GM23248 (cell line): ENCODE measurements at regions not wholly inside any gene's neighbourhood (a gene's known extent, or its start where the extent isn't known, plus 50 kb on each side); places are given as distances from the start of the nearest gene placed in this dataset.

Experiments
- DNase-seq: peaks from one replicate; pipeline ENCODE4 v3.0.0-alpha.2; 2015
- H2AFZ ChIP-seq: fragments of 200-600 bp; sonication (generic); 2 replicates; pipeline ENCODE4 v1.6.1; 2016; ENCODE audit warnings: antibody characterized with exemption
- H3F3A ChIP-seq: fragments of 200-600 bp; sonication (generic); 2 replicates; pipeline ENCODE4 v1.6.1; 2016; ENCODE audit warnings: mild to moderate bottlenecking, antibody characterized with exemption, mixed run types; ENCODE audit not compliant: insufficient read depth
- H3K27ac ChIP-seq: fragments of 200-600 bp; sonication (generic); 2 replicates; pipeline ENCODE4 v1.5.1; 2016; ENCODE audit warnings: mild to moderate bottlenecking
- H3K27me3 ChIP-seq: fragments of 200-600 bp; sonication (generic); replicated peaks from 2 replicates; pipeline ENCODE4 v1.6.1; 2016; ENCODE audit warnings: mild to moderate bottlenecking; ENCODE audit not compliant: insufficient read depth
- H3K36me3 ChIP-seq: fragments of 200-600 bp; sonication (generic); 2 replicates; pipeline ENCODE4 v1.6.1; 2016; ENCODE audit warnings: low read depth, mild to moderate bottlenecking
- H3K4me1 ChIP-seq: fragments of 200-600 bp; sonication (generic); 2 replicates; pipeline ENCODE4 v1.6.1; 2016; ENCODE audit warnings: mild to moderate bottlenecking; ENCODE audit not compliant: insufficient read depth
- H3K4me2 ChIP-seq: fragments of 200-600 bp; sonication (generic); one replicate; pipeline ENCODE4 v1.6.1; 2016; ENCODE audit warnings: mild to moderate bottlenecking; ENCODE audit not compliant: unreplicated experiment
- H3K4me3 ChIP-seq: fragments of 200-600 bp; sonication (generic); 2 replicates; pipeline ENCODE4 v1.5.1; 2016; ENCODE audit warnings: mild to moderate bottlenecking
- H3K79me2 ChIP-seq: fragments of 200-600 bp; sonication (generic); 2 replicates; pipeline ENCODE4 v1.6.1; 2016; ENCODE audit warnings: mild to moderate bottlenecking; ENCODE audit not compliant: insufficient read depth
- H3K9ac ChIP-seq: fragments of 200-600 bp; sonication (generic); 2 replicates; pipeline ENCODE4 v1.6.1; 2016; ENCODE audit warnings: mild to moderate bottlenecking
- H3K9me2 ChIP-seq: fragments of 200-600 bp; sonication (generic); 2 replicates; pipeline ENCODE4 v1.6.1; 2016; ENCODE audit warnings: mixed run types, mild to moderate bottlenecking, moderate library complexity; ENCODE audit not compliant: insufficient read depth
- H3K9me3 ChIP-seq: fragments of 200-600 bp; sonication (generic); one replicate; pipeline ENCODE4 v1.6.1; 2017; ENCODE audit warnings: low read depth
- H4K20me1 ChIP-seq: fragments of 200-600 bp; sonication (generic); 2 replicates; pipeline ENCODE4 v1.6.0; 2016; ENCODE audit not compliant: insufficient read depth
- EZH2 ChIP-seq: fragments of 200-600 bp; sonication (generic); IDR thresholded peaks from 2 replicates; pipeline ENCODE4 v1.6.1; 2018; ENCODE audit warnings: antibody characterized with exemption, mild to moderate bottlenecking; ENCODE audit not compliant: insufficient read depth, poor library complexity, severe bottlenecking
- EZH2phosphoT487 ChIP-seq: fragments of 200-600 bp; sonication (generic); IDR thresholded peaks from 2 replicates; pipeline ENCODE4 v1.6.1; 2018; ENCODE audit warnings: antibody characterized with exemption, moderate library complexity, mild to moderate bottlenecking, low read depth; ENCODE audit not compliant: insufficient read depth
- WGBS, 2 experiments: methylation state at CpG; one replicate each; pipeline ENCODE4 v1.1.6; 2015 to 2017; ENCODE audit warnings: low lambda C conversion rate in 2 of 2, low coverage in 1 of 2; ENCODE audit errors: missing lambda C conversion rate in 2 of 2; 5-methylcytosine and 5-hydroxymethylcytosine counted together
- in situ Hi-C: fragments of 300-500 bp; cut with MboI; formaldehyde crosslinking; loops from 2 replicates; pipeline ENCODE4 v1.15.0; 2020

DNA sequence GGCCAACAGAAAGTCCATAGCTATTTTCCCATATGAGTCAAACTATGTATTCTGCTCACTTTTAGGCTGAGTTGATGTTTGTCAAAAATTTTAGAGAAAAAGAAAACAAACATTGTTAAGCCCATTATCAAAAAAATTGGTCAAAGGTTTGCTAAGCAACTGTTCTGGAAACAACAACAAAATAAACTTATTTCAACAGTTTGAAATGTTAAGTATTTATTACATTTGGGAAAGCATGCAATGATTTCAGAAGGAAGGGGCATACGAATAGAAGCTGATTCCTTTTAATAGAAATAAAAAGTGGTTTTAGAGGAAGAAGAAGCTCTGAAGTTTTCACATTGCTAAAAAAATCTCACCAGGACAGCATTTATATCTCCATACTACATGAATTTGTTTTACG, 1837.5 kb upstream of the CELF4 start:
- peak; percentile 4 for DNase-seq
- 59 to 62% methylated on average over 2 of the region's 2 CpGs for WGBS, 2 experiments
- no peak for TF ChIP-seq EZH2
- TF ChIP-seq EZH2phosphoT487, result no peak
- Histone ChIP-seq H3K9me2 (no peaks in the 10 kb centered on the region), H3K4me1 (no peaks in the 10 kb centered on the region), H3K4me2 (no peak overlapping the region), H3K4me3 (no peak overlapping the region), H3F3A (no peaks in the 10 kb centered on the region), H3K9ac (no peak overlapping the region), H4K20me1 (no peaks in the 10 kb centered on the region), H3K36me3 (no peaks in the 10 kb centered on the region), H3K27ac (no peak overlapping the region), H3K9me3 (no peaks in the 10 kb centered on the region), H3K79me2 (no peaks in the 10 kb centered on the region), H2AFZ (no peak overlapping the region), H3K27me3 (no peaks in the 10 kb centered on the region)
- in situ Hi-C loops, result no loop called here

DNA sequence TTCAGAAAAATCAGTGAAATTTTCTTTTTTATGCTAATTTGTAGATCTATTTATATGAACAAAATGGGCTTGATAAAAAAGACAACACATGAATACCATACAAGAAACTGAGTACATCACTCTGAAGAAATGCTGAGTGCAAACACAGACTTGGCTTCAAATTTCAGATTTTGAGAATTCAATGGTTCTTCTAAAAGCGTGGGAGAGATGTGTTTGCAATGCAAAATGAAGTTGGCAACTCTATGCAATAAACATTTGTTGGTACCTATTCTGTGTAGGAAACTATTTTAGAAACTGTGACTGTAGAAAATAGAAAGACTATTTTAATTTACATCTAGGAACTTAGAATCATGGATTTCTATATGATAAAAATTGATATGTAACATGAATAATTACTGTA, 1834.1 kb upstream of the CELF4 start:
- Histone ChIP-seq H3K4me2 (no peak overlapping the region), H3K4me3 (no peak overlapping the region), H3K4me1 (no peaks in the 10 kb centered on the region), H3K27me3 (no peaks in the 10 kb centered on the region), H3F3A (no peaks in the 10 kb centered on the region), H3K9me2 (no peaks in the 10 kb centered on the region), H3K36me3 (no peaks in the 10 kb centered on the region), H3K27ac (no peak overlapping the region), H4K20me1 (no peaks in the 10 kb centered on the region), H2AFZ (no peak overlapping the region), H3K9me3 (no peaks in the 10 kb centered on the region), H3K79me2 (no peaks in the 10 kb centered on the region), H3K9ac (no peak overlapping the region)
- no peak for DNase-seq
- WGBS, 2 experiments, result 64 to 76% methylated on average over 1 of the region's 1 CpG
- TF ChIP-seq EZH2phosphoT487 (no peak), EZH2 (no peak)
- in situ Hi-C loops, result no loop called here

DNA sequence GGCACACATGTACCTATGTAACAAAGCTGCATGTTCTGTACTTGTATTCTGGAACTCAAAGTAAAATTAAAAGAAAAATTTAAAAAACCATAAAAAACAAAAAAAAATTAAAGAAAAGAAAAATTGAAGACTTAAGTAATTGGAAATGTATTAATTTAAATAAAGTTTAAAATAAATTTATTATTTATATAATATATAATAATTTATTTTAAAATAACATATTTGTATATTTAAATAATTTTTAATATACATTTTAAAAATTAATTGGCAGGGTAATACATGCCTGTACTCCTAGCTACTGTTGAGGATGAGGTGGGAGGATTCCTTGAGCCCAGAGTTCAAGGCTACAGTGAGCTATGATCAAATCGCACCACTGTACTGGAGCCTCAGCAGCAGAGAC, 1830.6 kb upstream of the CELF4 start:
- Histone ChIP-seq H2AFZ (no peak overlapping the region), H3K4me3 (no peak overlapping the region), H3K9me2 (no peaks in the 10 kb centered on the region), H3K27ac (no peak overlapping the region), H3K36me3 (no peaks in the 10 kb centered on the region), H3K9me3 (no peaks in the 10 kb centered on the region), H3K27me3 (no peaks in the 10 kb centered on the region), H3K9ac (no peak overlapping the region), H3K4me1 (no peaks in the 10 kb centered on the region), H3K79me2 (no peaks in the 10 kb centered on the region), H4K20me1 (no peaks in the 10 kb centered on the region), H3F3A (no peaks in the 10 kb centered on the region), H3K4me2 (no peak overlapping the region)
- no peak for DNase-seq
- no peak for TF ChIP-seq EZH2
- no peak for TF ChIP-seq EZH2phosphoT487
- WGBS, 2 experiments, result 93 to 100% methylated on average over 1 of the region's 1 CpG
- in situ Hi-C loops, result no loop called here

DNA sequence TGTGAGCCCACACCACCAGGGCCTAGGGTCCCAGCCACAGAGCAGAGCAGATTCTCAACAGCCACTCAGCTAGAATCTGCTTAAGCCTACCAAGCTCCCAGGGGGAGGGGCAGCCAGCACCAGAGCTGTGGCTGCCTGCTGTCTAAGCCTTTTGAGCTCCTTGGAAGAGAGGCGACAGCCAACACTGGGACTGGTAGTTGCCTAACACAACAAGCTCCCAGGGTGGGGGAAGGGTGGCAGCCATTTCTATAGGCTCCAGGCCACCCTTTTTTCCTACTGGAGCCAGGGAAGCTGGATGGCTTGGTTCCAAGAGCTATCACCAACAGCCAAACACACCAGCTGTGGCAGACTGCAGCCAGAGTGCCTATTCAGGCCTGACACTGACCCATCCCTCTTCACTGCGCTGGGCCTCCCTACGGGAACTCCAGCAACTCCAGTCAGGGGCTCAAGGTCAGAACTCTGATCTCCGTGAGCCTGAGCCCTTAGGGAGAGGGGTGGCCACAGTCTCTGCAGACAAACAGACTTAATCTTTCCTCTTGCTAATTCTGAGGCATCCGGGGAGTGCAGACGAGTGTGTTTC, 1824.3 kb upstream of the CELF4 start:
- H4K20me1 ChIP-seq, result no peaks in the 10 kb centered on the region
- no peaks in the 10 kb centered on the region for H3K4me1 ChIP-seq
- in situ Hi-C loops, result no loop called here
- DNase-seq, result no peak
- H3K27me3 ChIP-seq, result no peaks in the 10 kb centered on the region
- no peak overlapping the region for H2AFZ ChIP-seq
- H3K9me2 ChIP-seq, result no peaks in the 10 kb centered on the region
- no peak overlapping the region for H3K9ac ChIP-seq
- H3K4me2 ChIP-seq, result no peak overlapping the region
- H3K4me3 ChIP-seq, result no peak overlapping the region
- H3K9me3 ChIP-seq, result no peaks in the 10 kb centered on the region
- no peaks in the 10 kb centered on the region for H3K79me2 ChIP-seq
- no peaks in the 10 kb centered on the region for H3K36me3 ChIP-seq
- H3F3A ChIP-seq, result no peaks in the 10 kb centered on the region
- no peak for TF ChIP-seq EZH2
- TF ChIP-seq EZH2phosphoT487, result no peak
- 81 to 85% methylated on average over 6 of the region's 6 CpGs for WGBS, 2 experiments
- no peak overlapping the region for H3K27ac ChIP-seq

DNA sequence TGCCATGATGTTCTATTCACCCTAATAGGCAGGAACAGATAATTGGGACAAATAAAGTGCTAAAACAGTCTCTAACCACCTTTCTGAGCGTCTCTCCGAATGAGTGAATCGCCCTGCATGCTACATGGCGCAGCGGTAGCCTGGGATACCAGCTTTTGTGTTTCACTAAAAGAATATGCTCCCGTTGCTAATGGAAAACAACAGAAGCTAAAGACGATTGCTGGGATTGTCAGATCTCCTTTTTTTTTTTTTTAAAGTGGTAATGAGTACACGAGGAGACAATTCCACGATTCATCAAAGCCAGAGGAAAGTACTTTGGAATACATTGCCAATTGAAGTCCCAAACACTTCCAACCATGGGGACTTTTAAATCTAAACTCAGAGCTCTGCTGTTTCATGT, 1815.3 kb upstream of the CELF4 start:
- Histone ChIP-seq H3K4me1 (no peaks in the 10 kb centered on the region), H3K4me3 (no peak overlapping the region), H2AFZ (no peak overlapping the region), H3K27ac (no peak overlapping the region), H3K4me2 (no peak overlapping the region), H4K20me1 (no peaks in the 10 kb centered on the region), H3K9ac (no peak overlapping the region), H3F3A (no peaks in the 10 kb centered on the region), H3K79me2 (no peaks in the 10 kb centered on the region), H3K9me3 (no peaks in the 10 kb centered on the region), H3K9me2 (no peaks in the 10 kb centered on the region), H3K27me3 (no peaks in the 10 kb centered on the region), H3K36me3 (no peaks in the 10 kb centered on the region)
- no peak for DNase-seq
- TF ChIP-seq EZH2phosphoT487 (no peak), EZH2 (no peak)
- in situ Hi-C loops, result no loop called here
- 57 to 63% methylated on average over 9 of the region's 9 CpGs for WGBS, 2 experiments
